ENCODE measurements at regions not wholly inside any gene's neighbourhood (a gene's known extent, or its start where the extent isn't known, plus 50 kb on each side); places are given as distances from the start of the nearest gene placed in this dataset.

- TF ChIP-seq REST (IDR thresholded peaks at IDR 0.05; ENCODE audit: insufficient read depth in 1 of 2, low read depth in 2 of 2, low read length in 2 of 2) (no peak), POLR2AphosphoS5 (IDR thresholded peaks at IDR 0.05; ENCODE audit: low read depth, low read length) (no peak), TAF1 (IDR thresholded peaks at IDR 0.05; ENCODE audit: borderline replicate concordance, insufficient read depth, low read length) (no peak), FOXP2 (optimal IDR thresholded peaks at IDR 0.05; ENCODE audit: borderline replicate concordance, extremely low read depth, extremely low read length, insufficient read depth) (no peak), SIN3A (IDR thresholded peaks at IDR 0.05; ENCODE audit: borderline replicate concordance, insufficient read depth, low read length) (no peak)
Measured at GRCh38 chr15:93250209-93250608, 161.2 kb upstream of the RGMA start.

Data from PFSK-1 (cell line).